Stimulated activated CD4-positive, alpha-beta T cell treated with anti-CD3 and anti-CD28 coated beads, TNF-alpha, amount 100 ng/mL, for 24 hours (primary cell): ENCODE measurements at regions not wholly inside any gene's neighbourhood (a gene's known extent, or its start where the extent isn't known, plus 50 kb on each side); places are given as distances from the start of the nearest gene placed in this dataset.
"Not testable (repeated sequence)": the region's sequence is repeated elsewhere in the genome, so short reads cannot be mapped to it uniquely, and the experiment has no call there.

Experiments used
- DNase-seq, 3 experiments: peaks; one replicate each; pipeline ENCODE4 v3.0.0-alpha.2; 2020; ENCODE audit warnings: low read depth in 3 of 3

DNA sequence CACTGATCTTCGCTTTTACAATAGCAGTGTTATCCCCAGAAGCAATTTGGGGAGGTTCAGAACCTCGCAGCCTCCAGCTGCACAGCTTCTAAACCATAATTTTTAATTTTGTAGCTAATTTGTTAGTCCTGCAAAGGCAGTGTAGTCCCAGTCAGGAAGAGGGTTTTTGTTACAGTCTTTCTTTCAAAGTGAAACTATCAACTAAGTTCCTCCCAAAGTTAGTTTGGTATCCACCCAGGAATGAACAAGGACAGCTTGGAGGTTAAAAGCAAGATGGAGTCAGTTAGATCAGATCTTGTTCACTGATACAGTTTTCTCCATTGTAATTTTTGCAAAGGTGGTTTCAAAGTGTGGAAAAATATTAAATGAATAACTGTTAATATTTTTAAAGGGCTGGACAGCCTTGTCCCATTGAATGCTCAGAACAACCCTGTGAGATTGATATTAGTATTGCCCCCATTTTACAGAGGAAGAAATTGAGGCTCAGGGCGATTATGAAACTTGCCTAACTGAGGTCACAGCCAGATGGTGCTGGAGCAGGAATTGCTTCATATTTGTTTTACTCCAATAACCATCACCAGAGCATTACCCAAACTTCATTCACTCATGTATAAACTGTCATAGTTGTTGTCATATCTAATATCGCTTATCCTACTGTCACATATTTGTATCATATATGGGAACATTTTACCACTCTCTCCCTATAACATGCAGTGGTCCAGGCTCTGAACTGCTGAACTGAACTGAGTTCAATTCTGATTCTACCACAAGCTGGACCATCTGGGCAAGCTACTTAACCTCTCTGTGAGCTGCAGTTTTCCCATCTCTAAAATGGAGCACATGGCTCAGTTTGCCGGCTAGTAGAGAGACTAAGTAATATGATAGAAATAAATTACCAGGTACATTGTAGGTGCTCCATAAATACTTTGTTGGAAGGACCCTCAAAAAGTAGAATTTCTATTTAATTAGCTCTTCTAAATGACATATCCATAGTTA is 213.8 kb downstream of the BCAS1 start:
- no peak for DNase-seq

GRCh38 chr20:53855733-53856132 is 214.7 kb downstream of the BCAS1 start:
- no peak for DNase-seq

DNA sequence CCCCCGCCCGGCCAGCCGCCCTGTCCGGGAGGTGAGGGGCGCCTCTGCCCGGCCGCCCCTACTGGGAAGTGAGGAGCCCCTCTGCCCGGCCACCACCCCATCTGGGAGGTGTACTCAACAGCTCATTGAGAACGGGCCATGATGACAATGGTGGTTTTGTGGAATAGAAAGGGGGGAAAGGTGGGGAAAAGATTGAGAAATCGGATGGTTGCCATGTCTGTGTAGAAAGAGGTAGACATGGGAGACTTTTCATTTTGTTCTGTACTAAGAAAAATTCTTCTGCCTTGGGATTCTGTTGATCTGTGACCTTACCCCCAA is 215.8 kb downstream of the BCAS1 start:
- not testable (repeated sequence) for DNase-seq

- DNase-seq: no peak
These were observed 217.2 kb downstream of the BCAS1 start for GRCh38 chr20:53853111-53853713.

DNA sequence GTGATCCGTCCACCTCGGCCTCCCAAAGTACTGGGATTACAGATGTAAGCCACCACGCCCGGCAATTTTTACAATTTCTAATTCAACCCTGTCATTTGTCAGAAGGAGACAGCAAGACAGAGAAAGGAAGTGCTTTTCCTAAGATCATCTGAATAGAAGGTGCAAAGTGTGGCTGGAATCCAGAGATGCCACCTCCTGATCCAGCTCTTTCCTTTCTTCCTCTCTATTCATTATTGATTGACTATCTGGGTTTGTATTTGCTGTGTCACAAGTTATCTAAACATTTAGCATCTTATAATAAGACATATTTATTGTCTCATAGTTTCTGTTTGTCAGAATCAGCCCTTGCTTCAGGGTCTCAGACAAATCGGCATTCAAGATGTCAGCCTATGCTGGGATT is 217.7 kb downstream of the BCAS1 start:
- no peak for DNase-seq

DNA sequence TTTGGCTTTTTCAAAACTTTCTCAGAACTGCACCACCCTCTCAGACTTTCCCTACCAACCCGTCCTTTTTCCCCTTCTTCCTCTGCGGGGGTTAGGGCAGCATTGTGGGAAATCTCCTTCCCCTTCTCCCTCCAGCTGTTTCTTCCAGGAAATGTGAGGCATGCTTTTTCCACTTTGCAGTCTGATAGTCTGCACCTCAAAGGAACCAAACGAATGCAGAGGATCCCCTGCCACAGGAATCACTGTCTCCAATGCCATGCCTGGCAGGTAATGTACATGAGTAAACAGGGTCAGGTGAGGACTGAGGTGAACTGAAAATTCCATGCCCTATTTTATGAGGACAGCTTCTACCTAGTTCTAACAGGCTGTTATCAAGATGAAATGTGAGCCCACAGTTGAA is 218.4 kb downstream of the BCAS1 start:
- DNase-seq: no peak

- no peak for DNase-seq
These were observed 220.1 kb downstream of the BCAS1 start for GRCh38 chr20:53850319-53850718.

GRCh38 chr20:53849471-53850059 is 220.8 kb downstream of the BCAS1 start:
- no peak for DNase-seq

DNA sequence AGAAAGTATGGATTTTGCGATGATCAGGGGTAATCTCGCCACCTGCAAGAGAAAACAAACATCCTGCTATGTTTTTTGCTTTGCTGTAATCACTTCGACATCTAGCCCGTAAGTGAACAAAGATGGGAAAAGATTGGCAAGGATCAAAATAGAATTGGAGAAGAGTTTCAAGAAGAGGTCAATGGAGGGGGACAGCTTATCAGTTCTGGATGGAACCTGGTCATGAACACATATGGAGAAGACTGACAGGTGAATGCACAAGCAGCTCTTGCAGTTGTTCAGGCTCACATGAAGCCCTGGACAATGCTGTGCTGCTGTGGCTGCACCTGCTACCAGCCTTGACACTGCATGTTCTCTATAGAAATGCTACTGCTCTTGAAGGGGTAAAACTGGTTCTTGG is 222.1 kb downstream of the BCAS1 start:
- DNase-seq: no peak

GRCh38 chr20:53847837-53848170 is 222.6 kb downstream of the BCAS1 start:
- DNase-seq: no peak

- DNase-seq: no peak
These were observed 223.1 kb downstream of the BCAS1 start for GRCh38 chr20:53847139-53847836.

GRCh38 chr20:53846640-53847039 is 223.8 kb downstream of the BCAS1 start:
- no peak for DNase-seq

DNA sequence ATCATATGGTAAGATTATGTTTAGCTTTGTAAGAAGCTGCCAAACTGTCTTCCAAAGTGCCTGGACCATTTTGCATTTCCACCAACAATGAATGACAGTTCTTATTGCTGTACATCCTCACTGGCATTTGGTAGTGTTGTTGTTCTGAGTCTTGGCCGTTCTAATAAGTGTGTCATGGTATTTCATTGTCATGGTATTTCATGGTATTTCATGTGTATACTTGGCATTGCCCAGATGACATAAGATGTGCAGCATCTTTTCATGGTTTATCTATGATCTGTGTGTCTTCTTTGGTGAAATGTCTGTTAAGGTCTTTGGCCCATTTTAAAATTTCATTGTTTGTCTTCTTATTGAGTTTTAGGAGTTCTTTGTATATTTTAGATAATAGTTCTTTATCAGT is 224.4 kb downstream of the BCAS1 start:
- no peak for DNase-seq

- DNase-seq: no peak
These were observed 226.1 kb downstream of the BCAS1 start for GRCh38 chr20:53844259-53844658.

GRCh38 chr20:53843645-53844044 is 226.7 kb downstream of the BCAS1 start:
- DNase-seq: no peak

DNA sequence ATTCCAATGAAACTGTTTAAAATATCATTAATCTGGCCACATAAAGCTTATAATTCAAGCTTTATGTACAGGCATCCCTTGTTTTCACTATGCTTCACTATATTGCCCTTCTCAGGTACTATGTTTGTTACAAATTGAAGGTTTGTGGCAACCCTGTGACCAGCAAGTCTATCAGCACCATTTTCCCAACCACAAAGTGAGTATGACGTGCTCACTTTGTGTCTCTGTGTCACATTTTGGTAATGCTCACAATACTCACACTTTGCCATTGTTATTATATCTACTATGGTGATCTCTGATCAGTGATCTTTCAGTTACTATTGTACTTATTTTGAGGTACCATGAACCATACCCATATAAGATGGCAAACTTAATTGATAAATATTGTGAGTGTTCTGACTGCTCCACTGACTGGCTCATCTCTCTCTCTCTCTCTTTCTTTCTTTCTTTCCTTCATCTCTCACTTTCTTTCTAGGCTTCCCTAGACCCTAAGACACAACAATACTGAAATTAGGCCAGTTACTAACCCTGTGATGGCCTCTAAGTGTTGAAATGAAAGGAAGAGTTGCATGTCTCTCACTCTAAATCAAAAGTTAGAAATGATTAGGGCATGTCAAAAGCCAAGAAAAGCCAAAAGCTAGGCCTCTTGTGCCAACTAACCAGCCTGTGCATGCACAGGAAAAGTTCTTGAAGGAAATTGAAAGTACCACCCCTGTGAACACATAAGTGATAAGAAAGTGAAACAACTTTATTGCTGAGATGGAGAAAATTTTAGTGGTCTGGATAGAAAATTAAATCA is 227.9 kb downstream of the BCAS1 start:
- DNase-seq: no peak

DNA sequence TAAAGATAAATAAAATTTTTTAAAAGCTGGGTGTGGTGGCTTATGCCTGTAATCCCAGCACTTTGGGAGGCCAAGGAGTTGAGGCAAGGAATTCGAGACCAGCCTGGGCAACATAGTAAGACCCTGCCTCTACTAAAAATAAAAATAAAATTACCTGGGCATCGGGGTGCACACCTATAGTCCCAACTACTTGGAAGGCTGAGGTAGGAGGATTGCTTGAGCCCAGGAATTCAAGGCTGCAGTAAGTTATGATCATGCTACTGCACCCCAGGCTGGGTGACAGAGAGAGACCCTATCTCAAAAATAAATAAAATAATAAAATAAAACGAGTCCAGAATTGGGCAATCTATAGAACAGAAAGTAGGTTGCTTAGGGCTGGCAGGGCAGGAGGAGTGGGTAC is 228.7 kb downstream of the BCAS1 start:
- no peak for DNase-seq

GRCh38 chr20:53840532-53840931 is 229.9 kb downstream of the BCAS1 start:
- no peak for DNase-seq

DNA sequence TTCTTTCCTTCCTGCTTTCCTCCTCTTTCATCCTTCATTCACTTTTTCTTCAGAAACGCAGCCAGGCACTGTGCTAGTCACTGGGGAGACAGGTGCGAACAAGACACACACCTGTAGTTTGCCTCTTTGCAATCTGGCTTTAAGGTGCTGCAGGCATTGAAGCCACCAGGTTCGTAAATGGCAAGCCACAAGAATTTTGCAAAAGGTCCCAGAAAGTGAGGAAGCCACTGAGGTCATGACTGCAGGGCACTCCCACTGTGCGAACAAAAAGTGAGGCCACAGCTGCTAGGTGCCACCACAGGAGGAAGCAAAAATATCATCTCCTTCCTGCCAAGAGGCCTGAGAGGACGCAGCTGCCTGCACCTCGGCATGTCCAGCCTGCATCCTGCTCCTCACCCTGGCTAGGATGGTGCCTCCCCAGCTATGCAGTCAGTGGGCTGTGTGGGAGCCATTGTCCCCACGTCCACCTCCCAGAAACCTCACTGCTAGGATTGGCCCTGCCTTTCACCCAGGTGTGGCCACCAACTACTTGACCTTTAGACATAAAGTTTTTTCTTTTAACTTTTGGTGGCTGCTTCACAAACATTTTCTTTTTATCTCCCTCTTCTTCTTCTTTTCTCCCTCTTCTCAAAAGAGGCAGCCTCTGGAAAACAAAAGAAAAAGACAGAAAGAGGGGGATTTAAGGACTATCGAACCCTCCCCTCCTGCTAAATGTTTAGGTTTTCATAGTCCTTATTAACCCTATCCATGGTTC is 230.8 kb downstream of the BCAS1 start:
- DNase-seq: peak in 1 of 3 experiments; percentile 25

DNA sequence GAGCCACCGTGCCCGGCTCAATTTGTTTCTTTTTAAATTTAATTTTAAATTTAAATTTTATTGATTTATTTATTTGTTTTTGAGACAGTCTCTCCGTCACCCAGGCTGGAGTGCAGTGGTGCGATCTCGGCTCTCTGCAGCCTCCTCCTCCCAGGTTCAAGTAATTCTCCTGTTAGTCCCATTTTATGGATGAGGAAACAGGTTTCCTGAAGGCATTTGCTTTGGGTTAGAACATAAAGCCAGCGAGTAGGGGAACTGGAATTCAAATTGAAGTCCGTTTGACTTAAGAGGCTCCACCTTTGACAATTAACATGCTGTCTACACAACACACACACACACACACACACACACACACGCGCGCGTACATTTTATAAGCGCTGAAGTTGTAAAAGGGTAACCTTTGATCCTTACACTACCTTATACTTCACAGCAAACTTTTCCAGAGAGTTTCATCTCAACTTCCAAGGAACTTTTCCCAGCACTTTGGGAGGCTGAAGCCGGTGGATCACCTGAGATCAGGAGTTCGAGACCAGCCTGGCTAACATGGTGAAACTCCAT is 232.0 kb downstream of the BCAS1 start:
- DNase-seq: no peak
